ENCODE measurements at regions not wholly inside any gene's neighbourhood (a gene's known extent, or its start where the extent isn't known, plus 50 kb on each side); places are given as distances from the start of the nearest gene placed in this dataset.

- TF ChIP-seq, protein P1, sequence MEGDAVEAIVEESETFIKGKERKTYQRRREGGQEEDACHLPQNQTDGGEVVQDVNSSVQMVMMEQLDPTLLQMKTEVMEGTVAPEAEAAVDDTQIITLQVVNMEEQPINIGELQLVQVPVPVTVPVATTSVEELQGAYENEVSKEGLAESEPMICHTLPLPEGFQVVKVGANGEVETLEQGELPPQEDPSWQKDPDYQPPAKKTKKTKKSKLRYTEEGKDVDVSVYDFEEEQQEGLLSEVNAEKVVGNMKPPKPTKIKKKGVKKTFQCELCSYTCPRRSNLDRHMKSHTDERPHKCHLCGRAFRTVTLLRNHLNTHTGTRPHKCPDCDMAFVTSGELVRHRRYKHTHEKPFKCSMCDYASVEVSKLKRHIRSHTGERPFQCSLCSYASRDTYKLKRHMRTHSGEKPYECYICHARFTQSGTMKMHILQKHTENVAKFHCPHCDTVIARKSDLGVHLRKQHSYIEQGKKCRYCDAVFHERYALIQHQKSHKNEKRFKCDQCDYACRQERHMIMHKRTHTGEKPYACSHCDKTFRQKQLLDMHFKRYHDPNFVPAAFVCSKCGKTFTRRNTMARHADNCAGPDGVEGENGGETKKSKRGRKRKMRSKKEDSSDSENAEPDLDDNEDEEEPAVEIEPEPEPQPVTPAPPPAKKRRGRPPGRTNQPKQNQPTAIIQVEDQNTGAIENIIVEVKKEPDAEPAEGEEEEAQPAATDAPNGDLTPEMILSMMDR (IDR thresholded peaks at IDR 0.05; ENCODE audit: control extremely low read depth in 1 of 3, insufficient read depth in 1 of 3, low read depth in 1 of 3, low read length in 3 of 3) = no peak
- TF ChIP-seq NANOG (IDR thresholded peaks at IDR 0.05; ENCODE audit: insufficient read depth, low read depth, low read length, poor library complexity, severe bottlenecking) = no peak
These were observed 291.6 kb upstream of the SEMA3C start (continued) for GRCh38 chr7:81210137-81211064.
